ENCODE measurements at regions not wholly inside any gene's neighbourhood (a gene's known extent, or its start where the extent isn't known, plus 50 kb on each side); places are given as distances from the start of the nearest gene placed in this dataset.
"Not testable (repeated sequence)": the region's sequence is repeated elsewhere in the genome, so short reads cannot be mapped to it uniquely, and the experiment has no call there.

GRCh38 chr5:36739751-36740221, 133.4 kb downstream of the SLC1A3 start:
- DNase-seq = peak; percentile 46

GRCh38 chr5:36740259-36740898, 134.0 kb downstream of the SLC1A3 start:
- DNase-seq = peak; percentile 12

GRCh38 chr5:36741128-36741527, 134.7 kb downstream of the SLC1A3 start:
- DNase-seq = no peak

- DNase-seq = peak; percentile 60
Observed at GRCh38 chr5:36743891-36744772, 132.4 kb upstream of the NIPBL start.

- DNase-seq = peak; percentile 19
Observed at GRCh38 chr5:36744773-36745589, 131.6 kb upstream of the NIPBL start.

- DNase-seq = not testable (repeated sequence)
Observed at GRCh38 chr5:36747794-36748193, 128.8 kb upstream of the NIPBL start.

DNA sequence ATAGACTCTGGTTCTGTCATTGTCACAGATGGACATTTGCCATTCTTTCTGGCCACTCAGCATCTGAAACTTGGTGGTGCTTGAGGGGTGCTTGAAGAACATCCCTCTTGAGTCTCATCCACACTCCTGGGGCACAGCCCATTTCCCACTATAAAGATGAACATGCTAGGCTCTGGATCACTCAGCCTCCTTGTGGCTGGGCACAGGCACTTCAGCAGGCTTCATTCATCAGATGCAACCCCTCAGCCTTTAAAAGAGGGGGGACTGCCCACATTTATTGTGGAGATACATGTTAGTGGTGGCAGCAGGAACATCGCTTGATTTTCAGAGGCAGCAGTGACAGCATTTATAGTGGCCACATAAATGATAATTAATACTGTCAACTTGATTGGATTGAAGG, 124.7 kb upstream of the NIPBL start:
- no peak for DNase-seq

GRCh38 chr5:36755342-36755741, 121.2 kb upstream of the NIPBL start:
- no peak for DNase-seq

- DNase-seq = no peak
Observed at GRCh38 chr5:36755920-36756488, 120.6 kb upstream of the NIPBL start.

- DNase-seq = no peak
Observed at GRCh38 chr5:36756848-36757247, 119.7 kb upstream of the NIPBL start.

DNA sequence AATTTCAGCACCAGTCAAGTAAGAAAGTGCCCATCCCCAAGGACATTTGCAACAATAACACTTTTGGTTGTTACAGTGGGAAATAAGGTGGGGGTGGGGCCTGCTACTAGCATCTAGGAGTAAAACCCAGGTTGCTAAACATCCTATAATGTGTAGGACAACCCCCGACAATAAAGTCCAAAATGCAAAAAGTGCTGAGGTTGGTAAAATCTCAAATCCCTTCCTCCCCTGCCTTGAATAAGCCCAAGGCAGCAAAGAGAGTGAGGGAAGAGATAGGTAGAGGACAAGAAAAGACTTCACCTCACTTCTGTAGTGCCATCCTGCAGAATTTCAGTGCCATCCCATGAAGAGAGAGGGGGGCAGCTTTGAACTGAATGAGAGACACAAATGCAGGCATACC, 117.5 kb upstream of the NIPBL start:
- no peak for DNase-seq

DNA sequence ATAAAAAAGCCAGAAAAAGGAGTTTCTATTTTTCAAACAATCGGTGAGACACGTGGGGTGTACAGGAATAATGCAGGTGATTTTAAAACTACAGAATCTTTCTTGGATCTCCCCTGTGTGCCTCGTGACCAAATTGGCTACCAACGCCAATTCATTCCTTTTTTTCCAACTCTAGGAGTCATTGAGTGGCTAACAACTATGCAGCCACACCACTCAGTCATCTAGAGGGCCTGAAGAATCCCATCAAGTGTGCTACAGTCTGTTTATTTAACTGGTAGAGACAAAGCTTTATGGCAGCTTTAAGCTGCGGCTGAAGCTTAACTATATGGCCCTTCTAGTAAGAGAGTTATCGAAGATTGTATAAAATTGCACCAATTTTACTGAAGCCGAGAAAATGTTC, 113.1 kb upstream of the NIPBL start:
- DNase-seq = no peak

DNA sequence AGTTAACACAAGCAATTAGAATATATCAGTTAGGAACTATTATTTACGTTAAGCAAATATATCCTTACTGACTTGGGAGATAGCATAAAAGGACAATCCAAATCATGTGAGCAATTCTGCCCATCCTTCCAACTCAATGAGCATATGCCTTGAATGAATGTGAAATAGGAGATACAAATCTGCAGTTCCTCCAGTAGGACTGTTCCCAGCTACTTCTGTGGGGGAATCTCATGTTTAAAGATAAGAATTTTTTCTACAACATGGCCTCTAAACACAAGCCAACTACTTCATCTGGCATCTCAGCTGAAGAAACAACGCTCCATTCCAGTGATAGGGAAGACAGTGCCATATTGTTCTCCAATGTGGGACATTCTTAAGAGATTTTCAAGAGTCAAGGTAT, 110.7 kb upstream of the NIPBL start:
- DNase-seq = no peak

DNA sequence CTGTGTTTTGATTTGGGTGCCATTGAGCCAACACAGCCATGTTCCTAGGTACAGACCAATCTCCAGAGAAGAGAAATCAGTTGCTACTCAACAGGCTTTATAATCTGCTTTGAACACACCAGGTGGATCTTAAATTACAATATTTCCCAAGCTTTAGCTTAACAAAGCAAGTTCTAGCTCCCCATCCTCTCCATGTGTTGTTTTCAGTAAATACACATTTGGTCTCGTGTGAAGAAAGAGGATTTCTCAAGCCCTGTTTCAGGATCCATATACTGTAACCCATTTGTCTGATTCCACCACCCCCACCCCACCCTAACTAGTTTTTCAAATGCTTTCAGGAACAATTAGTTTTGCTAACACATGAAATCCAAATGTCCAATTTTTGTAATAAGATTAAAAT, 109.6 kb upstream of the NIPBL start:
- no peak for DNase-seq

DNA sequence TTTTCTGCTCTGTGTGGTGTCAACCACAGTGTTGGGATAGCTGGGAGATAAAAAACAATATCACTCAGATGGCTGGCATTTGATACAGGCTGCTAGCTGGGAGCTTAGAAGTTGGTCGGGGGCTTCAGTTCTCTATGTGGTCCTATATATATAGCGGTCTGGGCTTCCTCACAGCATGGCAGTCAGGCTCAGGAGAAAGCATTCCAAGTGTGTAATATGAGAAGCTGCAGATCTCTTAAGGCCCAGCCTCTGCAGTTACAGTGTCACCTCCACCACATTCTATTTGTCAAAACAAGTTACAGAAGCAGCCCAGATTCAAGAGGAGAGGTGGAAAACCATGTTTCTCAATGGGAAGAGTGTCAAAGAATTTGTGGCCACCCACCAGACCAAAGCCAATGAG, 108.1 kb upstream of the NIPBL start:
- no peak for DNase-seq

DNA sequence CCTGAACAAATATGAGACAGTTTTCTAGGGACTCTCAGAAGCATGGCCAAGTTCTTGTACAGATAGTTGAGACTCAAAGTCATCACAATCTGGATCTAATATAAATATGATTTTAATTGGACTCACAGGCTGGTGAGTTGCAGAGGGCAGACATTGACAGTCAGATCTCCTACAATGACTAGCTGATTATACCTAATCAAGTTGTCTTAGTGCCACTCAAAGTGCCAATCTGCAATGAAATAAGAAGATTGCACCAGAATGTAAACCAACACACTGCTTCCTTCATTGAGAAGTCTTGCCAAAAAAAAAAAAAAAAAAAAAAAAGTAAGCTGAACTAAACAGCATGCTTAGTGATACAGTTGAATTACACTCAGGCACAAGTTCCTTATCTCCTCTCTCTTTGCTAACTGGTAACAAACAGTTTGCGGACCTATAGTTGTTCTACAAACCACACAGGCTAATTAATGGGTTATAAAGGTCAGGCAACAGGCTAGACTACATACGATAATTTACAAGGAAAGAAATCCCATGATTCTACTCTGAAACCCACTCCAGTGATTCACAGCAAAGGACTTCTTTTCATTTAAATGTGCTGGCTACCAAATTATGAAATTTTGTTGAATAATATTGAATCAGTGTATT, 107.3 kb upstream of the NIPBL start:
- DNase-seq = no peak

- DNase-seq = no peak
Observed at GRCh38 chr5:36770125-36770524, 106.4 kb upstream of the NIPBL start.

GRCh38 chr5:36772276-36773140, 104.1 kb upstream of the NIPBL start:
- DNase-seq = no peak

GRCh38 chr5:36777105-36777757, 99.3 kb upstream of the NIPBL start:
- DNase-seq = peak; percentile 2

DNA sequence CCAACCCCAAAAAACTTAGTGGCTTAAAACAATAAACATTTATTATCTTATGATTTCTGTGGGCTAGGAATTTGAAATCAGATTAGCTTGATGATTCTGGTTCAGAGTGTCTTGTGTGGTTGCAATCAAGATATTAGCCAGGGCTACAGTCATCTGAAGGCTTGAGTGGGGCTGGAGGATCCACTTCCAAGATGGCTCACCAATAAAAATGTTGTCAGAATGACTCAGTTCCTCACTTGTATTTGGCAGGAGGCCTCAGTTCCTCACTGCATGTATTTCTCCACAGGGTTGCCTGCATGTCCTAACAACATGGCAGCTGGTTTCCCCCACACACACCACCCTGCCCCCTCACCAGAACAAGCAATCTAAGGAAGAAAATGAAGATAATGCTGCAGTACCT, 98.2 kb upstream of the NIPBL start:
- peak; percentile 3 for DNase-seq

GRCh38 chr5:36782612-36783011, 94.0 kb upstream of the NIPBL start:
- not testable (repeated sequence) for DNase-seq
